HG02642 (cell line): ENCODE measurements at regions not wholly inside any gene's neighbourhood (a gene's known extent, or its start where the extent isn't known, plus 50 kb on each side); places are given as distances from the start of the nearest gene placed in this dataset.
A peak's percentile ranks its signal among the peaks of the same experiment; 100 is the strongest.
"Not testable (repeated sequence)": the region's sequence is repeated elsewhere in the genome, so short reads cannot be mapped to it uniquely, and the experiment has no call there.

Experiments
- ATAC-seq: cut with Tn5 transposase; IDR thresholded peaks from one replicate; pipeline ENCODE4 v1.9.1; 2021; ENCODE audit warnings: mild to moderate bottlenecking; ENCODE audit not compliant: unreplicated experiment, poor library complexity

DNA sequence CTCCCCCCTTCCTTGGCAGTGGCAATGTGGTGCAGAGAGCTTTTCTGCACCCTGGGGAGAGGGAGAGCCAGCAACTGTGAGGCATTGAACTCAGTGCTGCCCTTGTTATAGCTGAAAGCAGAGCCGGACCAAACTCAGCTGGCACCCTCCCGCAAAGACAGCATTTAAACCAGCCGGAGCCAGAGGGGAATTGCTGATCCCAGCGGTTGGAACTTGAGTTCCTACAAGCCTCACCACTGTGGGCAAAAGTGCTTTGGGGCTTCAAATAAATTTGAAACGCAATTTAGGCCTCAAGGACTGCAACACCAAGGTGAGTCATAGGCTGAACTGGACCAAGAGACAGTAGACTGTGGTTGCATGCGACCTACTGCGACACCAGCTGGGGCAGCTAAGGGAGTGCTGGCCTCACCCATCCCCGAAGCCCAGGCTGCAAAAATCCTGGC lies 207.6 kb upstream of the CDKN2B start:
- no peak for ATAC-seq

DNA sequence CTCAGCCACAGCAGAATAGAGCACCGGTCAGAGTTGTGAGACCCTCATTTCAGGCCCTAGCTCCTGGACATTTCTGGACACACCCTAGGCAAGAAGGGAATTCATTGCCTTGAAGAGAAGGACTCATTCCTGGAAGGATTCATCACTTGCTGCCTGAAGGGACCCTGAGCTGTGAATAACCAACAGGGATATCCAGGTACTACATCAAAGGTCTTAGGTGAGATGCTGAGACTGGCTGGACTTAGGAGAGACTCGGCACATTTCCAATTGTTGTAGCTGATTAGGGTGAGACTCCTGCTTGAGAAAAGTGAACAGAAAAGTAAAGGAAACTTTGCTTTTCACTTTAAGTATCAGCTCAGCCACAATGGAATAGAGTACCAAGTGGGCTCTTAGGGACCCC lies 208.1 kb upstream of the CDKN2B start:
- no peak for ATAC-seq

GRCh38 chr9:22225856-22226255 lies 216.8 kb upstream of the CDKN2B start:
- ATAC-seq: not testable (repeated sequence)

DNA sequence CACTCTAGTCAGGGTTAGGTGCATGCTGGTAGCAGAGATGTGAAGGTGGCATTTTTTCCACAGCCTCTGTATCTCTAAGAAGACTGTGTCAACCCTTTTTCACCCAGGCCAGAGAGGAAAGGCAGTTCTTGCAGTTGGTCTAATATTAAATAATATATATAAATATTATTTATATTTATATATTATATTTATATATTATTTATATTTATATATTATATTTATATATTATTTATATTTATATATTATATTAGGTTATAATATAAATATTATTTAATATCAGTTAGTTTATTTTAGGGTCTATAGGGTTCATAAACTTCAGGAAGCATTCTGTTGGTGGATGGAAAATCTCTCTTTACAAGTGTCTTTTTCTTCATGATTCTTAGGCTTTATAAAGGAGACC lies 218.6 kb upstream of the DMRTA1 start:
- no peak for ATAC-seq

- no peak for ATAC-seq
Observed at GRCh38 chr9:22228542-22228941, 218.1 kb upstream of the DMRTA1 start.

GRCh38 chr9:22229069-22229468 lies 217.6 kb upstream of the DMRTA1 start:
- no peak for ATAC-seq

DNA sequence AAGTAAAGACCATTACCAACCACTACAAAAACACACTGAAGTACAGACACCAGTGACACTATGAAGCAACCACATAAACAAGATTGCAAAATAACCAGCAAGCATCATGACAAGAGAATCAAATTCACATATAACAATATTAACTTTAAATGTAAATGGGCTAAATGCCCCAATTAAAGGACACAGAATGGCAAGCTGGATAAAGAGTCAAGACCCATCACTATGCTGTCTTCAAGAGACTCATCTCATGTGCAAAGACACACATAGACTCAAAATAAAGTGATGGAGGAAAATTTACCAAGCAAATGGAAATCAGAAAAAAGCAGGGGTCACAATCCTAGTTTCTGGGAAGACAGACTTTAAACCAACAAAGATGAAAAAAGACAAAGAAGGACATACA lies 215.3 kb upstream of the DMRTA1 start:
- not testable (repeated sequence) for ATAC-seq

GRCh38 chr9:22232971-22233370 lies 213.7 kb upstream of the DMRTA1 start:
- no peak for ATAC-seq

DNA sequence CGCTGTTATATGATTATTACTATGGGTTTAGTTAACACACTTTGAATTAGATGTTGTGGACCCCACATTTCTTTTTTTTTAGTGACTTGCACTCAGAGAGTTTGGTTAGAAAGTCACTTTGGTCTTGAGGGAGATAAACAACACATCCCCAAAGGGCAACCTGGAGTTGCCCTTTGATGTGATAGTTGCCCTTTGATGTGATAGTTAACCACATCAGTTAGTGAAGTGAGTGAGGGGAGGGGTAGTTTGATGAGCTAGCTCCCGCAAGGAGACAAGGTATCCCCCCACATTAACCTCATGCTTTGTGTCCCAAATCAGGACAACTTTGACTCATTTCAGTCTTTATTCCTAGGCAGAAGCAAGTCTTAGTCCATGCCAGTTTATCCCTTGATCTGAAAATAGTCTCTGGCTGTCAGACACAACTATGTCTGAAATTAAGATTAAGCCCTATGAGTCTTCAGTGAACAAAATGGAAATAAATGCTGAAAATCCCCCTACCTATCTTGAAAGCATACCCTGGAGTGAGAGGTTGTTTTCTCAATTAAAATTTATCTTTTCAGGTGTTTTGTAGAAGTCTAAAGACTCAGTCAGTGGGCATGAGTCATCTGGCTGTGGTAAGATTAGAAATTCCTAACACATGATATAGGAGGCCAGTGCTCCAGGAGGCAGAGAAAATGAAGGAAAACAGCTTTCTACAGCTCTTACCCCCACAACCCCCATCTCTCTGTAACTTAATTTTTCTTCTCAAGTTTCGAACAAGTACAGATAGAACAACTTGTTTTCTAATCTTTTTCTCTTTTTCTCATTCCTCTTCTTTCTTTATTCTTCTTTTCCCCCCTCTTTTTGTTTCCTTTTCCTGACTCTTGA lies 208.9 kb upstream of the DMRTA1 start:
- ATAC-seq: no peak

- no peak for ATAC-seq
Observed at GRCh38 chr9:22238809-22239684, 207.6 kb upstream of the DMRTA1 start.

GRCh38 chr9:22240619-22241018 lies 206.0 kb upstream of the DMRTA1 start:
- peak; percentile 79 for ATAC-seq

DNA sequence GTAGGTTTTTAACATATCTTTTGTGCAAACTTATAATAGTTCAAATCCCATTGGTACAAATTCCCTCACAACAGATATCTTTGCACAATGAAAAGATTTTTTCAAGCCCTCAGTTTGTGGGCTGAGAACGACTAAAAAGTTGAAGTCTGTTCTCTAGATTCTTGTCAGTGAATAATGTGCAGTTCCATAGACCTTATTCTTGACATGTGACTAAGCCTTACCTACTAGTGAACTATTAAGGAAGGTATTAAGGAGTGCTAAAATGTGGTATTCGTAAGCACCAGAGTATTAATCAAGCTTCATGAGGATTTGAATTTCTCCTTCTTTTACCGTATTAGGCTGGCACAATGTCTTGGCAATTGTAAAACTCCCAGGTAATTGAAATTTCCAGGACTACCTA lies 205.6 kb upstream of the DMRTA1 start:
- peak; percentile 16 for ATAC-seq

GRCh38 chr9:22241611-22242010 lies 205.0 kb upstream of the DMRTA1 start:
- no peak for ATAC-seq

DNA sequence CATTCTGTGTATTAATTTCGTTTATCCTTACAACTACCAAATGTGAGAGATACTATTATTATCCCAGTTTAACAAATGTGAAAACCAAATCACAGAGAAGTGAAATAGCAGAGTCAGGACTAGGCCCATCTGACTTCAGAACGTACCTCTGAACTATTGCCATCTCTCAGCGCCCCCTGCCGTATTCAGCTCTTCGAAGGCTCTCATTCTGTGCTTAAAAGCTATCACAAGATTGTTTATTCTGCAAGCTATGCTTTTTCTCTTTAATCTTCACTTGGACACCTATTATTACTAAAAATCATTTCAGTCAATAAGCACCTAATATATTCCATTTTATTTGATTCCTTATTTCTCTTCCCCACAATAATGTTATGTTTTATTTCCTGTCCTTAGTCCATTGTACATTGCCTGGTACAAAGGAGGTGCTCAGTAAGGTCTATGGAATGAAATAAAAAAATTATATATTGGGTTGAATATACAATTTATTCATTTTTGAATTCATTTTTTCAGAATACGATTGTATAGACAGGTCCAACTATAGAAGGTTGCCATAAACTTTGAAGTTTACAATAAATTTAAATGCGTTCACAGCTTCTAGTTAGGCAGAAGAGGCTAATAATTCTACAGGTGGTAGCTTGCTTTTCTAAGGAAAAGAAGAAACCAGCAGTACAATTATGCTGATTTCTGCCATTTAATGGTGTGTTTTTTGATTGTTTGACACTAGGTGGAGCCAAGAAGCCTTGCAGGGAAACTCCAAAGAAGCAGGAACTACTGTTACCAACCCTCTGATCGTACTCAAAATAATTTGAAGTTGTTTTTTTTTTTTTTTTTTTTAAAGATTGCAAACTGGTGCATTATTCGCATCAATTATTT lies 202.2 kb upstream of the DMRTA1 start:
- ATAC-seq: peak; percentile 50

DNA sequence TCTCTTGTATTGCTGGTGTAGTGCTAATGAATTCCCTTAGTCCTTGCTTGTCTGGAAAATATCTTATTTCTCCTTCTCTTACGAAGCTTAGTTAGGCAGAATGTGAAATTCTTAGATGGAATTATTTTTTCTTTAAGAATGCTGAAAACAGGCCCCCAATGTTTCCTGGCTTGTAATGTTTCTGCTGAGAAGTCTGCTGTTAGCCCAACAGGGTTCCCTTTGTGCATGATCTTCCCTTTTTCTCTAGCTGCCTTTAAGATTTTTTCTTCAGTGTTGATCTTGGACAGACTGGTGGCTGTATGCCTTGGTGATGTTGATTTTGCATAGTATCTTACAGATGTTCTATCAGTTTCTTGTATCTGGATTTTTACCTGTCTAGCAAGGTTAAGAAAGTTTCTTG lies 191.3 kb upstream of the DMRTA1 start:
- no peak for ATAC-seq

GRCh38 chr9:22256381-22256780 lies 190.2 kb upstream of the DMRTA1 start:
- ATAC-seq: no peak

GRCh38 chr9:22257026-22257816 lies 189.4 kb upstream of the DMRTA1 start:
- no peak for ATAC-seq

- ATAC-seq: no peak
Observed at GRCh38 chr9:22265038-22265437, 181.6 kb upstream of the DMRTA1 start.

GRCh38 chr9:22265534-22265933 lies 181.1 kb upstream of the DMRTA1 start:
- ATAC-seq: no peak

GRCh38 chr9:22274477-22274876 lies 172.1 kb upstream of the DMRTA1 start:
- no peak for ATAC-seq
